Panc1 (cell line): ENCODE measurements at regions not wholly inside any gene's neighbourhood (a gene's known extent, or its start where the extent isn't known, plus 50 kb on each side); places are given as distances from the start of the nearest gene placed in this dataset.

Experiments used
- ATAC-seq: fragments of 200-7000 bp; cut with Tn5 transposase; 2 replicates; pipeline ENCODE4 v1.9.1; 2020; ENCODE audit warnings: mild to moderate bottlenecking, moderate library complexity
- BruUV-seq: library from RNA; stranded (reverse); fragments of 400-500 nt; replicated peaks from 2 replicates; lab custom pipeline; 2021; lab: Mats Ljungman, UMichigan
- CTCF ChIA-PET: fragments of 300-600 bp; sonication (Branson Sonifier 250); formaldehyde crosslinking; loops from one replicate; lab custom pipeline; 2022; ENCODE audit warnings: antibody characterized with exemption; lab: Charles Lee
- POLR2A ChIA-PET: fragments of 300-600 bp; sonication (Branson Sonifier 250); formaldehyde crosslinking; loops from one replicate; lab custom pipeline; 2022; ENCODE audit warnings: antibody characterized with exemption; lab: Charles Lee
- DNase-seq: peaks from one replicate; pipeline ENCODE4 v3.0.0-alpha.2; 2010; ENCODE audit warnings: low read depth, low spot score
- H3K27ac ChIP-seq: 2 replicates; pipeline ENCODE4 v1.5.1; 2011; ENCODE audit warnings: mild to moderate bottlenecking, low read length, inconsistent platforms
- H3K27me3 ChIP-seq: fragments of 200-500 bp; sonication (Bioruptor generic); 2 replicates; pipeline ENCODE4 v1.6.0; 2014; ENCODE audit warnings: low read length, inconsistent platforms; ENCODE audit not compliant: control insufficient read depth, insufficient read depth
- H3K36me3 ChIP-seq: fragments of 200-500 bp; sonication (Bioruptor generic); 2 replicates; pipeline ENCODE4 v1.5.1; 2014; ENCODE audit warnings: inconsistent platforms, mild to moderate bottlenecking, low read length, moderate library complexity; ENCODE audit not compliant: control insufficient read depth, insufficient read depth
- H3K4me1 ChIP-seq: 2 replicates; pipeline ENCODE4 v1.5.1; 2011; ENCODE audit warnings: inconsistent platforms, mild to moderate bottlenecking, low read length, moderate library complexity; ENCODE audit not compliant: control insufficient read depth, insufficient read depth
- H3K4me3 ChIP-seq, 2 experiments: 2 replicates each; pipeline ENCODE4 v1.5.1; 2011 to 2012; ENCODE audit warnings: low read depth in 2 of 2, low read length in 2 of 2, mild to moderate bottlenecking in 2 of 2, inconsistent platforms in 1 of 2, moderate library complexity in 1 of 2
- H3K9me3 ChIP-seq: fragments of 200-500 bp; sonication (Bioruptor generic); 2 replicates; pipeline ENCODE4 v1.5.1; 2014; ENCODE audit warnings: low read depth, mild to moderate bottlenecking, inconsistent platforms, low read length, moderate library complexity; ENCODE audit not compliant: control insufficient read depth, insufficient read depth
- CTCF ChIP-seq: fragments of 450-650 bp; IDR thresholded peaks from 2 replicates; pipeline ENCODE4 v1.5.1; 2017; ENCODE audit warnings: mild to moderate bottlenecking
- POLR2AphosphoS5 ChIP-seq: IDR thresholded peaks from 2 replicates; pipeline ENCODE4 v1.6.1; 2012; ENCODE audit warnings: mild to moderate bottlenecking, low read depth, low read length, moderate library complexity
- REST ChIP-seq, 2 experiments: IDR thresholded peaks; 2 replicates each; pipeline ENCODE4 v1.6.1; 2011 to 2012; ENCODE audit warnings: low read depth in 2 of 2, control low read depth in 1 of 2, low read length in 1 of 2, mild to moderate bottlenecking in 1 of 2, moderate library complexity in 1 of 2; ENCODE audit not compliant: insufficient read depth in 1 of 2
- SIN3A ChIP-seq: IDR thresholded peaks from 2 replicates; pipeline ENCODE4 v1.6.1; 2012; ENCODE audit warnings: low read depth, mild to moderate bottlenecking, low read length, moderate library complexity, borderline replicate concordance; ENCODE audit not compliant: insufficient read depth
- TCF7L2 ChIP-seq: IDR thresholded peaks from 2 replicates; pipeline ENCODE4 v1.6.1; 2011; ENCODE audit warnings: mild to moderate bottlenecking, low read depth, low read length, inconsistent platforms
- in situ Hi-C: cut with HindIII; loops from 2 replicates; pipeline ENCODE4 v1.10.0; 2016; ENCODE audit warnings: low sequenced_read_pairs, low pct_unique_long_range_greater_than_20kb
- intact Hi-C: fragments of 100-400 bp; cut with micrococcal nuclease; formaldehyde crosslinking; loops from one replicate; pipeline ENCODE4 v1.10.0; 2022; ENCODE audit not compliant: unreplicated experiment

- POLR2A ChIA-PET, result no interaction called here
- in situ Hi-C loops, result no loop called here
- CTCF ChIA-PET, result interaction anchor here (0.5 kb wide), 1 partner anchor 568 kb away, joined by 6 read pairs; no protein-coding TSS in a partner anchor
Measured at GRCh38 chr2:186912979-186913378, 64.0 kb upstream of the ZSWIM2 start.

GRCh38 chr2:186911551-186912085 is 62.6 kb upstream of the ZSWIM2 start:
- TF ChIP-seq CTCF (no peak), REST (IDR thresholded peaks at IDR 0.05; ENCODE audit: insufficient read depth in 1 of 2, low read depth in 2 of 2, low read length in 1 of 2) (no peak), TCF7L2 (no peak), POLR2AphosphoS5 (no peak), SIN3A (no peak)
- H3K4me1 ChIP-seq, result no peaks in the 10 kb centered on the region
- no peaks in the 10 kb centered on the region for H3K36me3 ChIP-seq
- in situ Hi-C loops, result no loop called here
- intact Hi-C loops, result no loop called here
- no peaks in the 10 kb centered on the region for H3K27me3 ChIP-seq
- POLR2A ChIA-PET, result no interaction called here
- H3K27ac ChIP-seq, result no peak overlapping the region
- H3K4me3 ChIP-seq, result no peak overlapping the region
- no peak for ATAC-seq
- CTCF ChIA-PET, result no interaction called here
- no TSS peak for BruUV-seq
- no peaks in the 10 kb centered on the region for H3K9me3 ChIP-seq
- no peak for DNase-seq

More at GRCh38 chr2:186912979-186913378, 64.0 kb upstream of the ZSWIM2 start:
- intact Hi-C loops, result no loop called here
- BruUV-seq, result no TSS peak
- Histone ChIP-seq H3K4me1 (no peaks in the 10 kb centered on the region), H3K27ac (no peak overlapping the region), H3K36me3 (no peaks in the 10 kb centered on the region), H3K4me3 (no peak overlapping the region), H3K9me3 (no peaks in the 10 kb centered on the region), H3K27me3 (no peaks in the 10 kb centered on the region)
- no peak for DNase-seq
- no peak for ATAC-seq
- TF ChIP-seq SIN3A (no peak), CTCF (no peak), REST (IDR thresholded peaks at IDR 0.05; ENCODE audit: insufficient read depth in 1 of 2, low read depth in 2 of 2, low read length in 1 of 2) (no peak), POLR2AphosphoS5 (no peak), TCF7L2 (no peak)
